CD4-positive, alpha-beta T cell treated with Interleukin-17A for 4 hours (primary cell): ENCODE measurements at regions not wholly inside any gene's neighbourhood (a gene's known extent, or its start where the extent isn't known, plus 50 kb on each side); places are given as distances from the start of the nearest gene placed in this dataset.

Source experiments
- DNase-seq: peaks from one replicate; pipeline ENCODE4 v3.0.0-alpha.2; 2020; ENCODE audit warnings: mixed read lengths

GRCh38 chr20:20823476-20823881, 111.0 kb upstream of the RALGAPA2 start:
- DNase-seq: no peak

GRCh38 chr20:20821484-20822260, 109.2 kb upstream of the RALGAPA2 start:
- no peak for DNase-seq

GRCh38 chr20:20820785-20821483, 108.5 kb upstream of the RALGAPA2 start:
- no peak for DNase-seq

- no peak for DNase-seq
Observed at GRCh38 chr20:20820104-20820503, 107.7 kb upstream of the RALGAPA2 start.

GRCh38 chr20:20816969-20817755, 104.7 kb upstream of the RALGAPA2 start:
- DNase-seq: no peak

- DNase-seq: no peak
Observed at GRCh38 chr20:20815711-20816455, 103.4 kb upstream of the RALGAPA2 start.

GRCh38 chr20:20814685-20815084, 102.2 kb upstream of the RALGAPA2 start:
- DNase-seq: no peak

- no peak for DNase-seq
Observed at GRCh38 chr20:20812136-20812535, 99.7 kb upstream of the RALGAPA2 start.

- DNase-seq: no peak
Observed at GRCh38 chr20:20808016-20808415, 95.6 kb upstream of the RALGAPA2 start.

- DNase-seq: no peak
Observed at GRCh38 chr20:20806121-20807095, 94.0 kb upstream of the RALGAPA2 start.

GRCh38 chr20:20803011-20803410, 90.6 kb upstream of the RALGAPA2 start:
- DNase-seq: no peak

GRCh38 chr20:20802328-20802727, 89.9 kb upstream of the RALGAPA2 start:
- DNase-seq: no peak

- DNase-seq: no peak
Observed at GRCh38 chr20:20799716-20800312, 87.4 kb upstream of the RALGAPA2 start.

- DNase-seq: no peak
Observed at GRCh38 chr20:20797521-20798310, 85.3 kb upstream of the RALGAPA2 start.

- no peak for DNase-seq
Observed at GRCh38 chr20:20796766-20797440, 84.5 kb upstream of the RALGAPA2 start.

GRCh38 chr20:20795721-20796120, 83.3 kb upstream of the RALGAPA2 start:
- no peak for DNase-seq

- no peak for DNase-seq
Observed at GRCh38 chr20:20795119-20795518, 82.7 kb upstream of the RALGAPA2 start.

GRCh38 chr20:20793591-20793990, 81.1 kb upstream of the RALGAPA2 start:
- no peak for DNase-seq
